ENCODE measurements at regions not wholly inside any gene's neighbourhood (a gene's known extent, or its start where the extent isn't known, plus 50 kb on each side); places are given as distances from the start of the nearest gene placed in this dataset.

GRCh38 chr13:74335370-74335769 is 201.2 kb upstream of the KLF12 start:
- TF ChIP-seq, protein P1, sequence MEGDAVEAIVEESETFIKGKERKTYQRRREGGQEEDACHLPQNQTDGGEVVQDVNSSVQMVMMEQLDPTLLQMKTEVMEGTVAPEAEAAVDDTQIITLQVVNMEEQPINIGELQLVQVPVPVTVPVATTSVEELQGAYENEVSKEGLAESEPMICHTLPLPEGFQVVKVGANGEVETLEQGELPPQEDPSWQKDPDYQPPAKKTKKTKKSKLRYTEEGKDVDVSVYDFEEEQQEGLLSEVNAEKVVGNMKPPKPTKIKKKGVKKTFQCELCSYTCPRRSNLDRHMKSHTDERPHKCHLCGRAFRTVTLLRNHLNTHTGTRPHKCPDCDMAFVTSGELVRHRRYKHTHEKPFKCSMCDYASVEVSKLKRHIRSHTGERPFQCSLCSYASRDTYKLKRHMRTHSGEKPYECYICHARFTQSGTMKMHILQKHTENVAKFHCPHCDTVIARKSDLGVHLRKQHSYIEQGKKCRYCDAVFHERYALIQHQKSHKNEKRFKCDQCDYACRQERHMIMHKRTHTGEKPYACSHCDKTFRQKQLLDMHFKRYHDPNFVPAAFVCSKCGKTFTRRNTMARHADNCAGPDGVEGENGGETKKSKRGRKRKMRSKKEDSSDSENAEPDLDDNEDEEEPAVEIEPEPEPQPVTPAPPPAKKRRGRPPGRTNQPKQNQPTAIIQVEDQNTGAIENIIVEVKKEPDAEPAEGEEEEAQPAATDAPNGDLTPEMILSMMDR (IDR thresholded peaks at IDR 0.05 in 2 of 3, conservative IDR thresholded peaks at IDR 0.05 in 1 of 3; ENCODE audit: insufficient read depth in 2 of 3, low read depth in 1 of 3, low read length in 3 of 3): no peak
- TF ChIP-seq SMC3 (conservative IDR thresholded peaks at IDR 0.05; ENCODE audit: insufficient read depth, low read depth, low read length) (no peak), ZNF407 (IDR thresholded peaks at IDR 0.05; ENCODE audit: low read depth) (no peak), ZBTB33 (CRISPR knock-in tag; IDR thresholded peaks at IDR 0.05) (no peak), MCM7 (IDR thresholded peaks at IDR 0.05) (no peak), MAZ (CRISPR knock-in tag; conservative IDR thresholded peaks at IDR 0.05 in 1 of 2, IDR thresholded peaks at IDR 0.05 in 1 of 2) (no peak), ZNF263 (CRISPR knock-in tag; IDR thresholded peaks at IDR 0.05; ENCODE audit: borderline replicate concordance) (no peak)

Measured in K562 (cell line).